Activated CD8-positive, alpha-beta T cell treated with anti-CD3 and anti-CD28 coated beads for 36 hours (primary cell): ENCODE measurements at regions not wholly inside any gene's neighbourhood (a gene's known extent, or its start where the extent isn't known, plus 50 kb on each side); places are given as distances from the start of the nearest gene placed in this dataset.

Source experiments
- ATAC-seq: fragments of 200-7000 bp; cut with Tn5 transposase; one replicate; pipeline ENCODE4 v1.10.0; 2021; ENCODE audit warnings: mild to moderate bottlenecking, moderate library complexity
- CTCF ChIA-PET: fragments of 350-600 bp; sonication (Branson Sonifier 250); formaldehyde crosslinking; loops from one replicate; lab custom pipeline; 2021; ENCODE audit warnings: antibody characterized with exemption; lab: Charles Lee
- POLR2A ChIA-PET: fragments of 350-600 bp; sonication (Branson Sonifier 250); formaldehyde crosslinking; loops from one replicate; lab custom pipeline; 2021; ENCODE audit warnings: antibody characterized with exemption; lab: Charles Lee
- DNase-seq: peaks from one replicate; pipeline ENCODE4 v3.0.0-alpha.2; 2020
- H3K27ac Mint-ChIP-seq: one replicate; pipeline ENCODE4 v1.8.0; 2021; ENCODE audit warnings: mild to moderate bottlenecking, mixed read lengths
- H3K27me3 Mint-ChIP-seq: one replicate; pipeline ENCODE4 v1.8.0; 2021; ENCODE audit warnings: mixed read lengths
- H3K36me3 Mint-ChIP-seq: one replicate; pipeline ENCODE4 v1.8.0; 2021; ENCODE audit warnings: low read depth, mixed read lengths
- H3K4me1 Mint-ChIP-seq: one replicate; pipeline ENCODE4 v1.8.0; 2021; ENCODE audit warnings: low read depth, mixed read lengths
- H3K4me3 Mint-ChIP-seq: one replicate; pipeline ENCODE4 v1.8.0; 2021; ENCODE audit warnings: mild to moderate bottlenecking, moderate library complexity, mixed read lengths
- H3K9me3 Mint-ChIP-seq: one replicate; pipeline ENCODE4 v1.8.0; 2021; ENCODE audit warnings: mixed read lengths
- intact Hi-C: fragments of 100-400 bp; cut with micrococcal nuclease; formaldehyde crosslinking; loops from one replicate; pipeline ENCODE4 v1.10.0; 2022
- TF ChIP-seq, protein P1 (sequence below): fragments of 200-600 bp; IDR thresholded peaks from one replicate; pipeline ENCODE4 v1.8.0; 2022; ENCODE audit warnings: antibody characterized with exemption, mild to moderate bottlenecking

DNA sequence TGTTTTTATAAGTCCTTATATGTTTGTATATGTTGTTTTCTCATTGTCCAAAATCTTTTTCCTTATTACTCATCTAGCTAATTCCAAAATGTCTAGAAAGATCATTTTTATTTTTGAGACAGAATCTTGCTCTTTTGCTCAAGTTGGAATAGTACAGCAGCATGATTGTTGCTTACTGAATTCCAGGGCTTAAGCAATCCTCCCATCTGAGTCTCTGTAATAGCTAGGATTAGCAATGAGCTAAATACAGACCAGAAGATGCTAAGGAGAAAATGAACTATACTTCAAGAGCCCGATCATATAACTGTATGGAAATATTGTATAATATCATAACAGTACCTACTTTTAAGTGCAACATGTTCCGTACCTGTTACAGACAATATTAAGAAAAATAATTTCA lies 1027.0 kb downstream of the STIM2 start:
- no peak for ATAC-seq
- intact Hi-C loops = no loop called here
- DNase-seq = no peak
- Mint-ChIP-seq H3K4me3 (no peak overlapping the region), H3K9me3 (peaks cover 5% of the 10 kb centered on the region), H3K27ac (no peak overlapping the region), H3K4me1 (no peaks in the 10 kb centered on the region), H3K27me3 (no peaks in the 10 kb centered on the region), H3K36me3 (no peaks in the 10 kb centered on the region)
- CTCF ChIA-PET = no interaction called here
- TF ChIP-seq, protein P1, sequence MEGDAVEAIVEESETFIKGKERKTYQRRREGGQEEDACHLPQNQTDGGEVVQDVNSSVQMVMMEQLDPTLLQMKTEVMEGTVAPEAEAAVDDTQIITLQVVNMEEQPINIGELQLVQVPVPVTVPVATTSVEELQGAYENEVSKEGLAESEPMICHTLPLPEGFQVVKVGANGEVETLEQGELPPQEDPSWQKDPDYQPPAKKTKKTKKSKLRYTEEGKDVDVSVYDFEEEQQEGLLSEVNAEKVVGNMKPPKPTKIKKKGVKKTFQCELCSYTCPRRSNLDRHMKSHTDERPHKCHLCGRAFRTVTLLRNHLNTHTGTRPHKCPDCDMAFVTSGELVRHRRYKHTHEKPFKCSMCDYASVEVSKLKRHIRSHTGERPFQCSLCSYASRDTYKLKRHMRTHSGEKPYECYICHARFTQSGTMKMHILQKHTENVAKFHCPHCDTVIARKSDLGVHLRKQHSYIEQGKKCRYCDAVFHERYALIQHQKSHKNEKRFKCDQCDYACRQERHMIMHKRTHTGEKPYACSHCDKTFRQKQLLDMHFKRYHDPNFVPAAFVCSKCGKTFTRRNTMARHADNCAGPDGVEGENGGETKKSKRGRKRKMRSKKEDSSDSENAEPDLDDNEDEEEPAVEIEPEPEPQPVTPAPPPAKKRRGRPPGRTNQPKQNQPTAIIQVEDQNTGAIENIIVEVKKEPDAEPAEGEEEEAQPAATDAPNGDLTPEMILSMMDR = no peak
- POLR2A ChIA-PET = no interaction called here

DNA sequence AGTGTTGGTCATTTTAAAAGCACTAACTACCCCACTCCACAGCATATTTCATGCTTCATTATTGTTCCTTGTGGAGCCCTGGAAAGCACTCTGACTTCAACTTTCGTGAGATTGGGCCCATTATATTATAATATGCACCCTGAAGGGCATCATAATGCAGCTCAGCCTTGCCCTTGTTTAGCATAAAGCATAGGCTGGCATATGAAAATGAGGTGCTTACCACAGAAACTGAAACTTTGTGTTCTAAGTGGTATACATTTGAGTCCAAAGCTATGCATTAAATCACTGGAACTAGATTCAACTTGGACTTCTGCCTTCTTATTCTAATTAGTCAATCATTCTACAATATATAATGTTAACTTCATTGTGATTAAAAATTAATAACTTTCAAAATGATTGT lies 1027.9 kb downstream of the STIM2 start:
- no peak for DNase-seq
- no peaks in the 10 kb centered on the region for H3K36me3 Mint-ChIP-seq
- ChIA-PET CTCF (no interaction called here), POLR2A (no interaction called here)
- no peaks in the 10 kb centered on the region for H3K27me3 Mint-ChIP-seq
- no peak overlapping the region for H3K27ac Mint-ChIP-seq
- H3K4me1 Mint-ChIP-seq = no peaks in the 10 kb centered on the region
- ATAC-seq = no peak
- no peak overlapping the region for H3K4me3 Mint-ChIP-seq
- TF ChIP-seq, protein P1 = no peak
- H3K9me3 Mint-ChIP-seq = peaks cover 5% of the 10 kb centered on the region
- intact Hi-C loops = no loop called here

DNA sequence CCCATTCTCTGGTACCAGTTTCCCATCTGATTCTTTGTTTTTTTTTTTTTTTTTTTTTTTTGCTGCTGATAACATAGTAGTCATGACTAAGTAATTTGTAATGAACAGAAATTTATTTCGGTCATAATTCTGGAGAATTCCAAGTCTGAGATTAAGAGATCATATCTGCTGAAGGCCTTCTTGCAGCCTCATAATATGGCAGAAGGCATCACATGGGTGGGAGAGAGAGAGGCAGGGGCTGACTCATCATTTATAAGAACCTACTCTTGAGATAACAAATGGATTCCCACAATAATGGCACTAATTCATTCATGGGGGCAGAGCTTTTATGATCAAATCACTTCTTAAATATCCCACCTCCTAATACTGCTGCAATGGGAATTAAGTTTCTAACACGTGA lies 1034.3 kb downstream of the STIM2 start:
- H3K9me3 Mint-ChIP-seq = peaks cover 5% of the 10 kb centered on the region
- intact Hi-C loops = no loop called here
- no peak overlapping the region for H3K27ac Mint-ChIP-seq
- no peaks in the 10 kb centered on the region for H3K36me3 Mint-ChIP-seq
- ATAC-seq (no peak), DNase-seq (no peak)
- POLR2A ChIA-PET = no interaction called here
- CTCF ChIA-PET = no interaction called here
- no peaks in the 10 kb centered on the region for H3K27me3 Mint-ChIP-seq
- H3K4me3 Mint-ChIP-seq = no peak overlapping the region
- TF ChIP-seq, protein P1 = no peak
- H3K4me1 Mint-ChIP-seq = no peaks in the 10 kb centered on the region

DNA sequence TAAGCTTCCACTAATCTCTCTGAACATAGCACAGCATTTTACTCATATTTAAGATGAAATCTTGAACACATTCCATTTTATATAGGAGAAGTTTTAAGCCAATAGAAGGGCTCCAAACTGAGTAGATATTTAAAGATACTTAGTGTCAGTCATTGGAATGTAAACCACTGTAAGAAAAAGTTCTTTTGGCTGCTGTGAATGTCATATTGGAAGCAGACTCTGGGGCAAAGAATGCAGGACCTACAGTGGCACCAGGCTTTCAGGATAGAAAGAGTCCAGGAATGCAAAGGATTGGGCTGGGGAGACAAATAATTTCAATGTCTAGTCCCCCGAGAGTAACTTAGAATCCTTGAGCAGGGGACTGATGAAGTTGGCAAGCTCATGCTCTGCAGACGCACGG lies 1047.7 kb downstream of the STIM2 start:
- intact Hi-C loops = no loop called here
- POLR2A ChIA-PET = no interaction called here
- Mint-ChIP-seq H3K27me3 (no peaks in the 10 kb centered on the region), H3K27ac (no peak overlapping the region), H3K4me3 (no peak overlapping the region), H3K9me3 (peaks cover 7% of the 10 kb centered on the region), H3K4me1 (no peaks in the 10 kb centered on the region), H3K36me3 (no peaks in the 10 kb centered on the region)
- TF ChIP-seq, protein P1 = no peak
- ATAC-seq (no peak), DNase-seq (no peak)
- CTCF ChIA-PET = no interaction called here

DNA sequence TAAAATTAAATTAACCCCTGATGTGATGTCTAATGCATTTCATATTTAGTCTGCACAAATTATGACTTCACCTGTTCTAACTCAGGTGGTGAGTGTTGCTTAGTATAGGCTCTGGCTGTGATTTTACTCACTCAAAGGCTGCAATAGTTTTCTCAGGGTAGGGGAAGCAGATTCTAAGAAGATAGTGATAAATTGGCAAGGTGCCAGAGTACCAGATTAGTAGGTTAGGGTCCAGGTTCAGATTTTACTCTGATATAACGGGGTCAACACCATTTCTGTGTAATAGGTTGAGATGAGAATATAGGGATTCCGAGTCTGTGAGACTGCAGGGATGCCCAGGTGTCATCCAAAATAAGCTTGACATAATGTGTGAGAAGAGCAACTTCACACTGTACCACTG lies 1049.6 kb downstream of the STIM2 start:
- ATAC-seq = no peak
- H3K36me3 Mint-ChIP-seq = no peaks in the 10 kb centered on the region
- POLR2A ChIA-PET = no interaction called here
- no peak for DNase-seq
- CTCF ChIA-PET = no interaction called here
- H3K4me3 Mint-ChIP-seq = no peak overlapping the region
- no peak overlapping the region for H3K27ac Mint-ChIP-seq
- H3K9me3 Mint-ChIP-seq = peaks cover 4% of the 10 kb centered on the region
- TF ChIP-seq, protein P1 = no peak
- H3K4me1 Mint-ChIP-seq = no peaks in the 10 kb centered on the region
- intact Hi-C loops = no loop called here
- H3K27me3 Mint-ChIP-seq = no peaks in the 10 kb centered on the region
